ENCODE measurements at regions not wholly inside any gene's neighbourhood (a gene's known extent, or its start where the extent isn't known, plus 50 kb on each side); places are given as distances from the start of the nearest gene placed in this dataset.

- DNase-seq: no peak
Observed at GRCh38 chr13:69571606-69572323, 535.9 kb upstream of the ATXN8OS start.

GRCh38 chr13:69567514-69567913 lies 540.1 kb upstream of the ATXN8OS start:
- DNase-seq: no peak

GRCh38 chr13:69566104-69566716 lies 541.4 kb upstream of the ATXN8OS start:
- DNase-seq: no peak

GRCh38 chr13:69565334-69565733 lies 542.3 kb upstream of the ATXN8OS start:
- no peak for DNase-seq

DNA sequence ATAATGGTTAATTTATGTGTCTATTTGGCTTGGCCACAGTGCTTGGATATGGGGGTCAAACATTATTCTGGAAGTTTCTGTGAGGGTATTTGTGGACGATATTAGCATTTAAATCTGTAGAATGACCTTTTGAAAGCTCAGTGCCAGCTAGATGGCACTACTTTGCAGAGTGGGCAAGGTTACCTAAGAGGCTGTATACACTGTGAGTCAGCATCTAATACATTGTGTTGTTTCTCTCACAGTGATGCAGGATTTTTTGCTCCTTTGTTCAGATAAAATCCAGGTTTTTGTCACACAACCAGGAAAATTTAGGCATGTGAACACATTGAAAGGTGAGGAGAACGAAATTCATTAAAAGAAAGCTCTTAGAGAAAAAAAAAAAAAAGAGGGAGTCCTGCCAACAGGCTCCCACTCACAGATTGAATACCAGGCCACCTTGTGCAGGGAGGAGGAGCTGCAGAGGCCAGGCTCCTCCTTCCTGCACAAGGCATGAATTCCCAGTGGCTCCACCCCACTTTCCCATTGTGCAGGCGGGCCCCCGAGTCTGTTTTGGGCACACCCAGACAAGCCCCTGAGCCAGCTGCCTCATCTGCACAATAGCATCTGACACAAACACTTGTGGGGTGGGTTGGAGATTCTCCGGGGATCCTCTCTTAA lies 551.0 kb upstream of the ATXN8OS start:
- no peak for DNase-seq

DNA sequence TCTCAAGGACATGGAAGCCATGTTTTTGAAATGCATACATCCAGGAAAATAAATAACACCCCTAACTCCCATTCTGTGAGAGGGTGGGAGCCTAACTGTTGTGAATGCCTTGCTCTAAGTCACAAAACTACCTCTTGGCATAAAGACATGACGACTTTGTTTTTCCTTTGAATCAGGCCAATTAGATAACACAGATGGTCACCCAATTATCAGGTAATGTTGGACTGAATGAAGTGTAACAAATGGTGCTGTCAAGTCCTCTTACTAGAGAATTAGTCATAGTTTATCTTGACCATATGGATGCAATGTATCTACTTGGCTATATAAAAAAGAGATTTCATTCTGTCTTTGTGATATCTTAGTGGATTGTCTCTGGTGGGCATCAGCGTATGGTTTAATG lies 553.6 kb upstream of the ATXN8OS start:
- no peak for DNase-seq

GRCh38 chr13:69551193-69551592 lies 556.4 kb upstream of the ATXN8OS start:
- DNase-seq: no peak

DNA sequence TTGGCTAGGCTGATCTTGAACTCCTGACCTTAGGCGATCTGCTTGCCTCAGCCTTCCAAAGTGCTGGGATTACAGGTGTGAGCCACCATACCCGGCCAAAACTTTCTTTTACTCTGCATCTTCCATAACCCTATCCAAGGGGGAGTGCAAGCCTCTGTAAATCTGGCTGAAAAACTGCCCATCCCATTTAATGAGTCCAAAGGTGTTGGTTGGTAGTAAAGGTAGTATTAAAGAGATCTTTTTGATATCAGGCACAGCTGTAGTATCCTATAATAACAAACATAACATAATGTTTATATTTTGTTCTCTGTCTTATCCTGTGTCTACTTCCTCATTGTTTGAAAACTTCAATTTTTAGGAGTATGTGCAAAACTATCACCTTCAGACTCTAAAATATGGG lies 559.8 kb upstream of the ATXN8OS start:
- no peak for DNase-seq

DNA sequence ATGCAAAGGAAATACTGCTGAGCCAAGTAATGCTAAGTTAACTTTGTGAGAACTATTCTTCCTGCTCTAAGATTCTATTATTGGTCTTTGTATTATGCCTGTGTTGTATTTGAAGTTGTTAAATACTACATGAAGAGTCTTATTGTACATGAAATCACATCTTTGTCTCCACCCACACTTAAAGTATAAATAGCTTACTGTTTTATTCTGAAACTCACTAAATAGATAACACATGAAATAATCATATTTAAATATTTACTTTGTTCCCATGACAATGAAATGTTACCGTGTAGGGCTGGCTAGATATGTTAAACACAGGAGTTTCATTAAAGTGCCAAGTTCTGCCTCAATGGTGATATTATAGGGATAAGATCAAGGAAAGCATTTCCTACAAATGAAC lies 562.1 kb upstream of the ATXN8OS start:
- no peak for DNase-seq

- DNase-seq: no peak
Observed at GRCh38 chr13:69524459-69525150, 583.0 kb upstream of the ATXN8OS start.

- no peak for DNase-seq
Observed at GRCh38 chr13:69496981-69497380, 610.6 kb upstream of the ATXN8OS start.

- no peak for DNase-seq
Observed at GRCh38 chr13:69495096-69495495, 612.5 kb upstream of the ATXN8OS start.

DNA sequence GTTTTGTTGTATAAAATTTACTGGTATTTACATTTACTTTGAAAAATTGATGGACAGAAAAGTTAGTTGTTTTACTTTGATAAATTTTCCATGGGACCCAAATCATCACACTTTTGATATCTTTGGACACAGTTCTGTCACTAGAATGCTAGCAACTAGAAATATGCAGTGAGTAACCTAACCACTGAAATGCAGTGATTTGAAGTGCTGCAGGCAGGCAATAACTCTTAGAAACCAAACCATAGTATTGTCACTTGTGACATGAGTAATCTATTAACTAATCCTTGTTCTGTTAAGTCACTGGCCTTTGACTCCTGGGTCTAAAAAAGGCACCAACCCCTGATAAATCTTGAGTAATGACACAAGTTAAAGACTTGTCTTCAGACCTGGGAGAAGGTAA lies 620.0 kb upstream of the ATXN8OS start:
- no peak for DNase-seq

DNA sequence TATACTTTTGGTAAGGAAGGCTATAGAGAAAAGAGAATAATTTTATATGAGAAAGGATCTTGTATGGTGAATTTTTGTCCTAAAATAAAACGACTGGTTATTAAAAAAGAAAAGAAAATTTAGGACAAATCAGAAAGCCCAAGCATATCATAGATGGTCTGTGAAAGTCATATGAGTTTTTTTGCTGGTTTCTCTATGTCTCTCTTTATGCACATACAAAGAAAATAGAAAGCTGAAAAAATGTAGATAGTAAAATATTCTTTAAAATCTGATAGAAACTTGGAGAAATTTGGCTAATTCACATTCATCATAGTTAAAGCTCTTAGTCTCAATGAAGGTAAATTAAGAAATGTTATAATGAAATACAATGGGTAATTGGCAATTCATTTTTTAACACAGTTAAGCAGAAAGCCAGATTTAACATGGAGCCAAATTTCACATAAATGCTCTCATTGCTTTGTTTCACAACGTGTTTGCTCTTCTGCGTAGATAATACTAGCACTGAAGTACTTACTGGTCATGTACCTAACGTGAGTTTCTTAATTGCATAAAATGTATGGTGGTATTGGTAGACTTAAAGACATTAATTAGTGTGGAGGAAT lies 621.5 kb upstream of the ATXN8OS start:
- DNase-seq: no peak

DNA sequence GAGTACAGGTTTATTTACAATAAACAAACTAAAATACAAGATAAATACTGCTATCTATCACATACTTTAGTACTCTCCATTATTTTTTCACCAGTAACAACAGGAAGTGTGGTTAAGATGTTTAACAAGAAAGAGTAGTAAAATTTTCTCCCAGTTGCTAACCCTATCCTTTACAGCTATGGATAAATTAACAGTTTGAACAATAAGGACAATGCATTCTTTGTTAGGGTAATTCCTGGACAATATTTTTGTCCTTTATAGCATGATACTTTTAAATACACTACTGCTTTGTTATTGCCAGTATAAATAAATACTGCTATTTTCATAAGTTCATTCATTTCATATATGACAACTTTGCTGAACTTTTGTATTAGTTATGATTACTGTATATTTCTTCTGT lies 630.2 kb upstream of the ATXN8OS start:
- DNase-seq: no peak

- no peak for DNase-seq
Observed at GRCh38 chr13:69474011-69474685, 633.5 kb upstream of the ATXN8OS start.

DNA sequence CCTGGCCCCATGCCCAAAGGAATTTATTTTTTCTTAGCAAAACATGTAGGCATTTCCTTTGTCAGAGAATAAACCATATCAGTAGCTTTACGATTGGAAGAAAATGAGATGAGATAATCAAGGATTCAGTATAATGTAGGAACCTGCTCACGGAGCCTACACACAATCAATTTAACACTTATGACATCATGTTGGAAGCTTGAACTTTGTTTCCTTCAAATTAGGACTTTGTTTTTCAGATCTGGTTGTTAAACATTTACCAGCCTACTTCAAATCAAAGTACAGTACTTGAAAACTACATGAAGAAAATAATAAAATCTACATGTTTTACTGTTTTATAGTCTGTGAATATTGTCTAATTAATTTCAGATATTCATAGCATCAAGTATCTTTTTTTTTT lies 639.0 kb upstream of the ATXN8OS start:
- DNase-seq: no peak

- no peak for DNase-seq
Observed at GRCh38 chr13:69461397-69461796, 646.2 kb upstream of the ATXN8OS start.

- DNase-seq: no peak
Observed at GRCh38 chr13:69459346-69459745, 648.3 kb upstream of the ATXN8OS start.

DNA sequence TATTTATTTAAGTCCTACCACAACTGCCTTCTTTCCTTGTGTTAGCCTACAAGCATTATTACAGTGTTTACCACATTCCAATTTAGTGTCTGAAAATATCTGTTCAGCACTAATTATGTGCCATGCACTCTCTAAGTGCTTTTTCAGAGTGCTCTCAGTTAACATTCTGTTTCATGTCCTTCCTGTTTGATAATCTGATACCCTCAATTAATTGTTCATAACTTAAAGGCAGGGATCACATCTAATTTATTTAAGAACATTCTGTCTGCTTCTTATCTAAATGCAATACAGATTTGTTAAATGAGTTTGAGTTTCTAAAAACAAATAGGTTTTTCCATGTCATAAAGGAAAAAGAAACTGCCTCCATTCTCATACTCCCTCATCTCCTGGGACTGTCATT lies 649.6 kb upstream of the ATXN8OS start:
- no peak for DNase-seq

DNA sequence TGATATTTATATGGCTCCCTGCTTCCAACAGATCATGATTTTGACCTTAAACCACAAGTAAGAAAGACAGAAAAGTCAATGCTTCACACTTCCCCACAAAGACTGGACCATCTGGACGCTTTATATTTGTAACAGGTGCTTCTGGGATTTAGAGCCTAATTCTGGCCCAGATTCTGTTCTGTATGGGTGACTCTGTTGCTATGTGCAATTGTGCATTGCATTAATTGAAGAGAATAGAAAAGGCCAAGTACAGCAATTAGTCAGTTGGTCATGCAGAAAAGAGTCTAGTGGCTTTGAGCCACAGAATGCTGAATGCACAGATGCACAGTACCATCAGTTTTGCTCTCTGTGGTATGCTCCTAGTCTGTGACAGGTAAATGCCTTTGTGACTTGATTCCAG lies 657.4 kb upstream of the ATXN8OS start:
- peak in 1 of 14 donors; percentile 1 for DNase-seq

GRCh38 chr13:69425235-69425634 lies 682.4 kb upstream of the ATXN8OS start:
- no peak for DNase-seq

All from C1 segment of cervical spinal cord (tissue), 14 donors.